Neuron (in vitro differentiated cells): ENCODE measurements at regions not wholly inside any gene's neighbourhood (a gene's known extent, or its start where the extent isn't known, plus 50 kb on each side); places are given as distances from the start of the nearest gene placed in this dataset.
"Not testable (repeated sequence)": the region's sequence is repeated elsewhere in the genome, so short reads cannot be mapped to it uniquely, and the experiment has no call there.

Experiments
- H2AFZ ChIP-seq: one replicate; pipeline ENCODE4 v1.6.1; 2013; ENCODE audit warnings: low read depth, mild to moderate bottlenecking, inconsistent platforms, low read length, moderate library complexity
- H3K27me3 ChIP-seq: one replicate; pipeline ENCODE4 v1.6.1; 2013; ENCODE audit warnings: low read length; ENCODE audit not compliant: insufficient read depth
- H3K36me3 ChIP-seq: one replicate; pipeline ENCODE4 v1.6.1; 2013; ENCODE audit warnings: low read length; ENCODE audit not compliant: insufficient read depth
- H3K4me1 ChIP-seq: one replicate; pipeline ENCODE4 v1.6.1; 2013; ENCODE audit warnings: low read length; ENCODE audit not compliant: insufficient read depth
- H3K4me3 ChIP-seq: 2 replicates; pipeline ENCODE4 v1.5.1; 2013; ENCODE audit warnings: mild to moderate bottlenecking, low read length, moderate library complexity
- H3K9me3 ChIP-seq: one replicate; pipeline ENCODE4 v1.6.1; 2013; ENCODE audit warnings: low read length

- no peak overlapping the region for H3K4me3 ChIP-seq
- no peaks in the 10 kb centered on the region for H3K27me3 ChIP-seq
- no peaks in the 10 kb centered on the region for H3K4me1 ChIP-seq
- no peak overlapping the region for H2AFZ ChIP-seq
- no peaks in the 10 kb centered on the region for H3K36me3 ChIP-seq
- no peaks in the 10 kb centered on the region for H3K9me3 ChIP-seq
These were observed 51.9 kb upstream of the NMUR2 start for GRCh38 chr5:152456815-152457443.

- H3K27me3 ChIP-seq, result no peaks in the 10 kb centered on the region
- no peak overlapping the region for H3K4me3 ChIP-seq
- H3K36me3 ChIP-seq, result no peaks in the 10 kb centered on the region
- no peaks in the 10 kb centered on the region for H3K9me3 ChIP-seq
- H3K4me1 ChIP-seq, result no peaks in the 10 kb centered on the region
- H2AFZ ChIP-seq, result no peak overlapping the region
These were observed 57.1 kb upstream of the NMUR2 start for GRCh38 chr5:152462021-152462721.

GRCh38 chr5:152464048-152464447, 59.0 kb upstream of the NMUR2 start:
- Histone ChIP-seq H3K27me3 (no peaks in the 10 kb centered on the region), H3K4me3 (no peak overlapping the region), H3K4me1 (no peaks in the 10 kb centered on the region), H3K36me3 (no peaks in the 10 kb centered on the region), H3K9me3 (no peaks in the 10 kb centered on the region), H2AFZ (no peak overlapping the region)

- H3K9me3 ChIP-seq, result no peaks in the 10 kb centered on the region
- no peak overlapping the region for H3K4me3 ChIP-seq
- no peaks in the 10 kb centered on the region for H3K36me3 ChIP-seq
- H3K27me3 ChIP-seq, result no peaks in the 10 kb centered on the region
- H2AFZ ChIP-seq, result no peak overlapping the region
- no peaks in the 10 kb centered on the region for H3K4me1 ChIP-seq
These were observed 60.1 kb upstream of the NMUR2 start for GRCh38 chr5:152465140-152465539.

- H3K36me3 ChIP-seq, result no peaks in the 10 kb centered on the region
- no peaks in the 10 kb centered on the region for H3K4me1 ChIP-seq
- no peak overlapping the region for H2AFZ ChIP-seq
- no peaks in the 10 kb centered on the region for H3K27me3 ChIP-seq
- H3K9me3 ChIP-seq, result no peaks in the 10 kb centered on the region
- H3K4me3 ChIP-seq, result no peak overlapping the region
These were observed 61.1 kb upstream of the NMUR2 start for GRCh38 chr5:152466085-152466745.

- H2AFZ ChIP-seq, result no peak overlapping the region
- H3K4me1 ChIP-seq, result no peaks in the 10 kb centered on the region
These were observed 65.1 kb upstream of the NMUR2 start for GRCh38 chr5:152470167-152470566.

GRCh38 chr5:152472083-152472482, 67.0 kb upstream of the NMUR2 start:
- no peak overlapping the region for H3K4me3 ChIP-seq
- H3K36me3 ChIP-seq, result no peaks in the 10 kb centered on the region
- H2AFZ ChIP-seq, result no peak overlapping the region
- no peaks in the 10 kb centered on the region for H3K27me3 ChIP-seq
- H3K4me1 ChIP-seq, result no peaks in the 10 kb centered on the region
- no peaks in the 10 kb centered on the region for H3K9me3 ChIP-seq

More at GRCh38 chr5:152470167-152470566, 65.1 kb upstream of the NMUR2 start:
- Histone ChIP-seq H3K4me3 (no peak overlapping the region), H3K9me3 (no peaks in the 10 kb centered on the region), H3K36me3 (no peaks in the 10 kb centered on the region), H3K27me3 (no peaks in the 10 kb centered on the region)

- Histone ChIP-seq H3K4me1 (no peaks in the 10 kb centered on the region), H3K27me3 (no peaks in the 10 kb centered on the region), H3K9me3 (no peaks in the 10 kb centered on the region), H3K36me3 (no peaks in the 10 kb centered on the region), H3K4me3 (no peak overlapping the region), H2AFZ (no peak overlapping the region)
These were observed 69.9 kb upstream of the NMUR2 start for GRCh38 chr5:152474961-152475360.

DNA sequence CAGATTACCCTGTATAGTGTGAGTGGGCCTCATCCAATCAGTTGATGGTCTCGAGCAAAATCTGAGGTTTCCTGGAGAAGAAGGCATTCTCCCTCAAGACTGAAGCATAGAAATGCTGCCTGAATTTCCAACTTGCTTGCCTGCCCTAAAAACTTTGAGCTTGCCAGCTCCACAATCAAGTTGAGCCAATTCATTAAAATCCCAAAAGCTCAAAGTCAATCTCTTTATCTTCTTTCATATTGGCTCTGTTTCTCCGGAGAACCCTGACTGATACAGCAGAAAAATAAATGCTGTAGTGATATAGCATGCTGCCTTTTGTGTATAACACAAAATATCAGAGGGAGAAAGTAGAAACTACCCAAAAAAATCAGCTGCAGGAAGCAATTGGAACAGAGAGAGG, 72.5 kb upstream of the NMUR2 start:
- no peaks in the 10 kb centered on the region for H3K9me3 ChIP-seq
- no peak overlapping the region for H3K4me3 ChIP-seq
- no peaks in the 10 kb centered on the region for H3K27me3 ChIP-seq
- H3K36me3 ChIP-seq, result no peaks in the 10 kb centered on the region
- H2AFZ ChIP-seq, result no peak overlapping the region
- H3K4me1 ChIP-seq, result no peaks in the 10 kb centered on the region

DNA sequence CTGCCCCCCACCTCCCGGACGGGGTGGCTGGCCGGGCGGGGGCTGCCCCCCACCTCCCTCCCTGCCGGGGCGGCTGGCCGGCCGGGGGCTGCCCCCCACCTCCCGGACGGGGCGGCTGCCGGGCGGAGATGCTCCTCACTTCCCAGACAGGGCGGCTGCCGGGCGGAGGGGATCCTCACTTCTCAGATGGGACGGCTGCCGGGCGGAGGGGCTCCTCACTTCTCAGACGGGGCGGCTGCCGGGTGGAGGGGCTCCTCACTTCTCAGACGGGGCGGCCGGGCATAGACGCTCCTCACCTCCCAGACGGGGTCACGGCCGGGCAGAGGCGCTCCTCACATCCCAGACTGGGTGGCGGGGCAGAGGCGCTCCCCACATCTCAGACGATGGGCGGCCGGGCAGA, 74.8 kb upstream of the NMUR2 start:
- not testable (repeated sequence) for H2AFZ ChIP-seq, H3K9me3 ChIP-seq, H3K4me1 ChIP-seq, H3K36me3 ChIP-seq, H3K4me3 ChIP-seq, H3K27me3 ChIP-seq

DNA sequence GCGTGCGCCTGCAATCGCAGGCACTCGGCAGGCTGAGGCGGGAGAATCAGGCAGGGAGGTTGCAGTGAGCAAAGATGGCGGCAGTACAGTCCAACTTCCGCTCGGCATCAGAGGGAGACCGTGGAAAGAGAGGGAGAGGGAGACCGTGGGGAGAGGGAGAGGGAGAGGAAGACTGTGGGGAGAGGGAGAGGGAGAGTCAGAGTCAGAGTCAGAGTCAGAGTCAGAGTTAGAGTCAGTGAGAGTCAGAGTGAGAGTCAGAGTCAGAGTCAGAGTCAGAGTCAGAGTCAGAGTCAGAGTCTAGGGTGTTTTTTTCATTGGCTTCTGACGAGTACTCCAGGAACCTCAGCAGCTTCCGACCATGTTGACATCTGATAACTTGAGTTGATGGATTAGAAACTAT, 75.6 kb upstream of the NMUR2 start:
- H3K4me3 ChIP-seq, H3K36me3 ChIP-seq, H3K27me3 ChIP-seq, H3K9me3 ChIP-seq, H3K4me1 ChIP-seq, H2AFZ ChIP-seq: not testable (repeated sequence)

DNA sequence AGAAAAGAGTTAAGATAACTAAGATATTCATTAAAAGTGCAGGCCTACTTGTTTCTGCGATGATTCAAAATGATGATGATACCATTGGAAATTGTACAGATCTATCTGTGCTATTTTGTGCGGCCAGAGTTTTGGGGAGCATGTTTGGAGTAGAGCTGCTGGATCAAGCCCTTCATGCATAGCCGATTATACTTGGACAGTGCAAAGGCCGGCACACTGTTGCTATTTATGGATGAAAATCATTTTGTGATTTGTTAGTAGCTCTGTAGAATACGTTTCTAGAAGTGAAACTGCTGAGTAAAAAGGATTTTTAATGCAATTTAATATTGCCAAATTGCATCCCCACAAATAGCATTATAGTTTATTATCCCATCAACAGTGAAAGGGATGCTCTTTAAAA, 82.1 kb upstream of the NMUR2 start:
- no peaks in the 10 kb centered on the region for H3K27me3 ChIP-seq
- H3K36me3 ChIP-seq, result no peaks in the 10 kb centered on the region
- H3K9me3 ChIP-seq, result no peaks in the 10 kb centered on the region
- H2AFZ ChIP-seq, result no peak overlapping the region
- no peak overlapping the region for H3K4me3 ChIP-seq
- no peaks in the 10 kb centered on the region for H3K4me1 ChIP-seq

- Histone ChIP-seq H3K9me3 (no peaks in the 10 kb centered on the region), H2AFZ (no peak overlapping the region), H3K27me3 (no peaks in the 10 kb centered on the region), H3K4me1 (no peaks in the 10 kb centered on the region), H3K36me3 (no peaks in the 10 kb centered on the region), H3K4me3 (no peak overlapping the region)
These were observed 83.8 kb upstream of the NMUR2 start for GRCh38 chr5:152488869-152489268.
